HG03469 (cell line): ENCODE measurements at regions not wholly inside any gene's neighbourhood (a gene's known extent, or its start where the extent isn't known, plus 50 kb on each side); places are given as distances from the start of the nearest gene placed in this dataset.
"Not testable (repeated sequence)": the region's sequence is repeated elsewhere in the genome, so short reads cannot be mapped to it uniquely, and the experiment has no call there.

Experiments used
- ATAC-seq: cut with Tn5 transposase; IDR thresholded peaks from one replicate; pipeline ENCODE4 v1.9.1; 2021; ENCODE audit warnings: mild to moderate bottlenecking, moderate library complexity, moderate number of reproducible peaks; ENCODE audit not compliant: unreplicated experiment

DNA sequence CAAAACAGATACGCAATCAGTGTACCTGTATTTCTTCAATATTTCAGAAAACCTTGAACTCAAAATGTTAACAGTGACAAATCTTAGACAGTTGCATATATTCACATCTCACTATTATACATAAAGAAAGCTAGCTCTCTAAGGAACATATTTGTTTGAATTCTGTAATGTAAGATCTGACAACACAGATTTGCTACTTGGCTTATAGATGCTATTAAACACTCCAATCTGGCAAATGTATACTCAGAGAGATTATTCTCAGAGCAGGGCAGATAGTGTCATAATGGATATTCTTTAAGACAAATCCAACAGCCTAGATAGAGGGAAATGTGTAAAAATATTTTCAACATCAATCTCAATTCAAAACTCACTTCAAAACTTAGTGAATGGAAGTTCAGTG lies 794.5 kb upstream of the CDH9 start:
- no peak for ATAC-seq

DNA sequence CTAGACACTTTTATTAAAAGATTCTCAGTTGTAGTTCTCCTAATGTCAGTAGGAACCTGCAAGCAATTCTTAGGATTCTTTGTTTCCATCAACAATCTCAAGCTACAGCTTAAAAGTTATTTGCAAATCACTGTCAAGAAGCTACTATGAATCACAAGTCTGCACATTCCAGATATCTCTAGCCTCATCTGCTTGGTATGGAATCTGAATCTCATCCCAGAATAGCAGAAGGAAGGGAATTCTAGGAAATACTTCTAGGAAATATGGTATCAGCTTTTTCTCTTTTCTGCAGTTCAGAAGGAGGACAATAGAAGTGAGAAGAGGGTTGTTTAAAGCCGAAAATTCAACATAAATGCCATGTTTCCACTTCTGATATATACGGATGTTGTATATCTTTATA lies 792.2 kb upstream of the CDH9 start:
- ATAC-seq = no peak

DNA sequence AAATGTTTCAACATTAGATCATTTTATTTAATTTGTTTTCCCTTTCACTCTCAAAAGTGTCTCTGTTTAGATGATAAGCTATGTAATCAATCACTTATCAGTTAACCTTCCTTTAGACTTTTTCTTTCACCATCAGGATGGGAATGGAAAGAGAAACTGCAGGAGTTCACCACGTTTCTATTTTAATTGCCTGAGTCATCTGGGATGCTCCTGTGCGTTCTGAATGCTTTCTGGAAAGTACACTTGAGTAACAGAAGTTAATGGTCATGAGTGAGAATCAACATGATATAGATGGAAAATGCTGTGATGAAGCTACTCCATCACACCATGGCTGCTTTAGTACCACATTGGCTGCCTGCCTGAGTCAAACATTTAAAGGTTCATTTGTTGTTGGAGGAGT lies 783.3 kb upstream of the CDH9 start:
- ATAC-seq = no peak

DNA sequence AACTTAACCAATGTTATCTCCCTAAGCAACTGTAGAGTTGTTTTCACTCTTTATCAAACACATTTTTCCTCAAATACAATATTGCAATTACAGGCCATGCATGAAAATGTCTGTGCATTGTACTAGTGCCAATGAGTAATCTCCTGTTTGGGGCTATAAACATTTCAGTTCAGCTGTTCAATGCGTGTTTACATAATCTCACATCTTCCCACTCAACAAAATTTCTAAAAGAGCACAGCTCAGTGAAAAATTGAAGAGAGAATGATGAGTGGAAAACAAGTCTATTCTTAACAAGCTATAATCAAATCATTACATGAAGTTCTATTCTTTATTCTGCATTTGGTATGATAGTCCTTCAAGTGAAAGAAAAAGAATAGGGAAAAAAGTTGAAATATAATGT lies 780.5 kb upstream of the CDH9 start:
- ATAC-seq = no peak

DNA sequence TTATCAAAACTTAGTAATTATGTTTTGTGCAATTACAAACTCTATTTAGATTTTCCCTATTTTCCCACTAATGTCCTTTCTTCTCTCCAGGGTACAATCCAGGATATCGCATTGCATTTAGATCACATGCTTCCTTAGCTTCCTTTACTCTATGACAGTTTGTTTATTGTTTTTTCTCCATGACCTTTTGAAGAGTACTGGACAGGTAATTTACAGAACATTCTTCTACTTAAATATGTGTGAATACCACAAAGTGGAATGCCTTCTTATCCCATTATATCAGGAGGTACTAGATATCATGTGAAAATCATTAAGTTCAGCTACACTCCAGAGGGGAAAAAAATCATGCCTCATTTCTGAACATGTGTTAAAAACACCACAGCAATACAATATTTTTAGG lies 776.6 kb upstream of the CDH9 start:
- no peak for ATAC-seq

DNA sequence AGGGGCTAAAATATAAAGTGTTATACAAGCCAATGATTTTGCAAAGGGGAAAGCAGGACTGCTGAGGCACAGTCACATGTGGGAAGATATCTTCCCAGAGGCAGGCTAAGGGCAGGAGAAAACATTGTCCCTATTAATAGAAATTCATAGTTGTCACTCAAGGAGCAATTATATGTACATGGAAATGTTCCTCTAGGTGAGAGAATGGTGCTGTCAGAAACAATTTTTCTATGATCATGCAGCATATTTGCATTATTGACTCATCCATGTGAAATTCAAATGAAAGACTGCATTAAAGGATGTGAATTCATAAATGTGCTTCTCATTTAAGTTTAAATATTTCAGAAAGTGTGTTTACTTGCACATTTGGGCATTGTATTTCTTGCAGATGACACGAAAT lies 775.9 kb upstream of the CDH9 start:
- ATAC-seq = no peak

DNA sequence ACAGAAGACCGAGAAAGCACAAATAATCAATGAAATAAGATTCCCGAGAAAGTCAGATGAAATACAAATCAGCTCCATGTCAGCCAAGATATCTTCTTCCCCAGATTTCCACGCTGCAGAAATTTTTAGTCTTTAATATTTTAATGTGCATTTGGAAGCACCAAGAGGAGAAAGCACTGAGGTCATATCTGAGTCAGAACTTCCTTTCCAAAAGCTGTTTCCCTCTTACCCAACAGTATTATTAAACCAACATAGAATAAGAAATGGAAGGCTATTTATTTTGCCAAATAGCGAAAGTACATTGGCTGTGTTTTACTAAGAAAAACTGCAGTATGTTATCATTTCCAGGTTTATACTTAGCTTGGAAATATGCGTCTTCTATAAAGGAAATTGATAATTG lies 772.1 kb upstream of the CDH9 start:
- no peak for ATAC-seq

DNA sequence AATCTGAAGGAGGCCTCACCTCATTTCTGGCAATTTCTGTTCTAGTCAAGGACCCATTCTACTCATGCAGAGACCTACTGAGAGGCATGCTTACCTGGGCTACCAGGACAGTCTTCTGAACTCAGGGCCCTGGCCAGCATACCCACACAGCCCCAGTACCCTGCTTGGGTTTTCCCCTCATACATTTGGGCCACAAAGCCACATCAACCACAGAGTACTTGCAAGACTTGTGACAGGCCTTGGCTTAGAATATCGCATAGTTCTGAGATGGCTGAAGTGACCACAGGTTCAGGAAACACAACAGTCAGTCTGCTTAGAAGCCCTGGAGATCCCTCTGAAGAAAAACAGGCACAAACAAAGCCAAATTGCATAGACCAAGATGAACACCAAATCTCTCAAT lies 758.8 kb upstream of the CDH9 start:
- no peak for ATAC-seq

DNA sequence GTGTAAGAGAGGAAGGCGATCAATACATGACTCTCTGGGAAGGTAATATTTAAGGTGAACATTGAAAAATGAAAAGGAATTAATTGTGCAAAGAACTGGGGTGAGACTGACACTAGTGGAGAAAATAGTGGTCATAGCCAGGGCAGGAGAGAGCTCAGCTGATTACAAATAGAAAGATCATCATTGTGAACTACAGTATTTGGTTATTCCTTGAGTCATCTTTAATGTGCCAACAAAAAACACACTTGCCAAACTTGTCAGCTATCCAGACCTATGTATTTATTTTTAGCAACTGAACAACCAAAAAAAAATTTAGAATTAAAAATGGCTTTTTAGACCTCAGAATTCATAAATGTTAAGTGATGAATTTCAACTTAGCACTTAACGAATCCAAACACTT lies 749.8 kb upstream of the CDH9 start:
- ATAC-seq = no peak

DNA sequence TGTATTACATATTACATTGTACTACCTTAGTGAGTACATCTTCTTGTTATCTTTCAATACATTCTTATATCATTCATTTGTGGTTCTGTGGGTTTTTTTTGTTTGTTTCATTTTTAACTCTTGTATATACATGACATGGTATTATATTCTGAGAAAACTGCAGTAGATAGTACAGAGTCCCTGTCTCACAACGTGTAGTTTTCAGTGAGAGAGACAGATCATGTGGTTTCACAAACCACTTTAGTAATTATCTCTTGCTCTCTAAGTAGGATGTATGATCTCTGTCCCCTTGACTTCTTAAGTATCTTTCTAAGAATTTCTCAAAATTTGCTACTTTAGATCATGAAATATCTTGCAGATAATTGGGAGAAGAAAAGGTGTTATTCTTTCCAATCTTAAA lies 745.9 kb upstream of the CDH9 start:
- no peak for ATAC-seq

DNA sequence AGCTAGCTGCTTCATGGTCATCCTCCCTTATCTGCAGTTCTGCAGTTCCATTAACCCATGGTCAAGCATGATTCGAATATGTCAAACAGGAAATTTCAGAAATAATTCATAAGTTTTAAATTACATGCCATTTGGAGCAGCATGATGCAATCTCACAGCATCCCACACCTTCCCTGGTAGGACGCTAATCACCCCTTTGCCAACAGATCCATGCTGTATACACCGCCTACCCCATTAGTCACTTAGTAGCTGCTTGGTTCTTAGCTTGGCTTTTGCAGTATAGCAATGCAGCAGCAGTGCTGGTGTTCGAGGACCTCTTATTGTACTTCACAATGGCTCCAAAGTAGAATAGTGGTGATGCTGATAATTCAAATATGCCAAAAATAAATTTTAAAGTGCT lies 739.7 kb upstream of the CDH9 start:
- ATAC-seq = no peak

DNA sequence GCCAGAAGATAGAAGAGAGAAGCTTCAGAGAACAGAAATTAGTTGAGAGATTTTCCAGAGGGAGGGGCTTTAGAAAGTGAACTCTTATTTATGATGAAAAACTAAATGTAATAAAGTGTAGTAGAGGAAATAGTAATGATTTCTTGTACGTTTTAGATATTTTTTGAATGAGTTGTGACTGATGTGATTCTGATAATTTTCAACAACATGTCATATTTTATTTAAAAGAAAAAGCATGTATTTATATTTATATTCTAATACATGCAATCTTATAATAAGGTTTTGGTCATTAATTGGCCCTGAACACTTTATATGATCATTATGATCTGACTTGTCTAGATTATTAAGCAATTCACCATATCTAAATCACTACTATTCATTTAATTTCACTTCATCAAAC lies 735.2 kb upstream of the CDH9 start:
- no peak for ATAC-seq

DNA sequence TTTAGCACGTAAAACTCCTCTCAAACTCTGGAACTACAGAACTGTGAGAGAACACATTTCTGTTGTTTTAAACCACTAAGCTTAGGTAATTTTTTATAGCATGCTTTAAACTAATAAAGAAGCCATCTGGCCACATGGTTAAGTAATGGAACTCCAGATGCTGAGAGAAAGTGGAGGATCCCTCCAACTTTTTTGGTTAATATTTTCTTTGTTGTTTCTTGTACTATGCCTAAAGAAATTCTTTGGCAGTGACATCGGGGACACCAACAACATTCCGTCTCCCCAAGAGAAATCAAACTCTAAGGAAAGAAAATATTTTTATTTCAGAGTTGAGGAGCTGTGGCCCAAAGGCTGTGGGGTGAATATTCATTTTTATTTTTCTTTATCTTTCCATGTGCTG lies 734.8 kb upstream of the CDH9 start:
- no peak for ATAC-seq

DNA sequence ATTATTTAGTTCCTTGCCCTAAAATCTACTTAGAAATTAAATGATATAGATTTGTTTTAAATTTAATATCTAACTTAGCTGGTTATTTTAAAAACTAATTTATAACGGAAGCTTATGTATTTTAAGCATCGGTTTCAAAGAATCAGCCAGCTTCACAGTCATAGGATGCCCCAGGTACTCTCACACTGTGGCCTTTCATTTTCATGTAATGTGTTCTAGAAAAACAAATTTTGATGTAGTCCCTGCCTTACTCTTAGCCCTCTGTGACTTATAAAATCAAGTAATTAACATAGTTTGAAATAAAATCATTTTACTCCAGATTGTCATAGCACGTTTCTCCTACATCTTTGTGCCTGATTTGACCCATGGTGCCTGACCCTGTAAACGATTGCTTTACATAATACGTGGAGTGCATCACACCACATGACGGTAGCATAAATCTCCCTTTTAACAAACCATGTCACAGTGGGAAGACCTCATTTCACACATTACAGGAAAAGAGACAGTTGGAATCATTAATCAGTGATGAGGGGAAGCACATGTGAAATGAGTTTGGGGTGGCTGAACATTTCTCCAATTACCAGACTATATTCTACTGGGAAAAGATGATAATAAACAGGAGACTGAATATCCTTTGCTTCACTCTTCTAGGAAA lies 731.5 kb upstream of the CDH9 start:
- ATAC-seq = no peak

DNA sequence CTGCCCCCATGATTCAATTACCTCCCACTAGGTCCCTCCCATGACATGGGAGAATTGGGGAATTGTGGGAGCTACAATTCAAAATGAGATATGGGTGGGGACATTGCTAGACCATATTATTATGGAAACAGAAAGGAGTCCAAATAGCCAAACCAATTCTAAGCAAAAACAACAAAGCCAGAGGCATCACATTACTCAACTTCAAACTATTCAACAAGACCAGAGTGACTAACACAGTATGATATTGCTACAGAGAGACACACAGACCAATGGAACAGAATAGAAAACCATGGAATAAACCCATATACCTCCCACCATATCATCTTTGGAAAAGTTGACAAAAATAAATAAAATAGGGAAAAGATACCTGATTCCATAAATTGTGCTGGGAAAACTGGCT lies 710.5 kb upstream of the CDH9 start:
- no peak for ATAC-seq

DNA sequence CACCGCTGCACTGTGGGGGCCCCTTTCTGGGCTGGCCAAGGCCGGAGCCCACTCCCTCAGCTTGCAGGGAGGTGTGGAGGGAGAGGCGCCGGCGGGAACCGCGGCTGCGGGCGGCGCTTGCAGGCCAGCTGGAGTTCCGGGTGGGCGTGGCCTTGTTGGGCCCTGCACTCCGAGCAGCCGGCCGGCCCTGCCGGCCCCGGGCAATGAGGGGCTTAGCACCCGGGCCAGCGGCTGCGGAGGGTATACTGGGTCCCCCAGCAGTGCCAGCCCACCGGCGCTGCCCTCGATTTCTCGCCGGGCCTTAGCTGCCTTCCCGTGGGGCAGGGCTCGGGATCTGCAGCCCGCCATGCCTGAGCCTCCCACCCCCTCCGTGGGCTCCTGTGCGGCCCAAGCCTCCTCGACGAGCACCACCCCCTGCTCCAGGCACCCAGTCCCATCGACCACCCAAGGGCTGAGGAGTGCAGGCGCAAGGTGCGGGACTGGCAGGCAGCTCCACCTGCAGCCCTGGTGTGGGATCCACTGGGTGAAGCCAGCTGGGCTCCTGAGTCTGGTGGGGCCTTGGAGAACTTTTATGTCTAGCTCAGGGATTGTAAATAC lies 705.1 kb upstream of the CDH9 start:
- not testable (repeated sequence) for ATAC-seq

DNA sequence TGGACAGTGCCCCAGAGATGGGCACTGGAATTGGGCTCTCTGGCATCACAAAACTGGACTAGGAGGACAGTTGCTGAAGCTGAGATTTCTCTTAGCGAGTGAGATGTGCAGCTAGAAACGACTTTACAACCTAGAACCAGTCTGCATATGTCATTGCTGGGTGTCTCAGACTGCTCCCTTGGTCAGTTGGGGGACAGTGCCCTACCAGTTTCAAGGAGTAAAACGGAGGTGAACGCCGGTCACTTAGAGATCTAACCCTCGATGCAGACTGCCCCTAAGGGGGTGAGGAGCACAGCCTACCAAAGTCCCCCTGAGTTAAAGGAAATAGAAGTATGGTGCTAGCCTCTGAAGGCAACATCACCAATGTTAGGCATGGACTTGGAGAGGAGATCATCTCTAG lies 704.4 kb upstream of the CDH9 start:
- ATAC-seq = no peak

DNA sequence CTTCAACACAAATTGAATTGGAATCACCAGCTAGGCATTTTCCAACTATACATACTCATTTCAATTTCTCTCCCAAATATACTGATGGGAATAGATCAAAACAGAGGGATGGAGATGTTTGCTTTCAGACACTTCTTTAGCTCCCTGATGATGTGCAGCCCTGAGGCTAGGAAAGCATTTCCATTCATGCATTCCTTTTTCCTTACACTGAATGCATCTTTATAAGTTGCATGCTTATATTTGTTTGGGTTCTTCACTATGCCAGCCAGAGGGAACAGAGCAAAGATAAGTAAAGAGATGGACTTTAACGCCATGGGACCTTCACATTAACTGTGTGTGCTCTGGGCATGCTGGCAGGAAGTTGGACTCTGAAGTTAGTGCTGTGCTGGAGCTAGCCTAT lies 696.5 kb upstream of the CDH9 start:
- no peak for ATAC-seq

DNA sequence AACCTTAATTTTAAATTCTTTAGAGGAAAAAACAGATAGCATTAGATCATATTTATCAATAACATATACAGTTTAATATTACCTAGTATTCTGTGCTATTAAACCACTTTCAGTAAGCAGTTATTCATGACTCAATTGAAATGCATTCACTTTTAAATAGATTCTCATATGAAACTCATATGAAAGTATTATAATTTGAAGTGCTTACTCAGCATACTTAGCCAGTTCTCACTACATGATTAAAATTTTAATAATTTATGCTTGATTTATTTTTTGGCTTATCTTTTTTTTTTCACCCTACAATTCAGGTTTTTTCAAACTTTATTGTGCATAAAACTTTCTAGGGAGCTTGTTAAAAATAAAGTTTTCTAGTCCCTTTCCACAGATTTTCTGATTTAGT lies 694.9 kb upstream of the CDH9 start:
- ATAC-seq = no peak

DNA sequence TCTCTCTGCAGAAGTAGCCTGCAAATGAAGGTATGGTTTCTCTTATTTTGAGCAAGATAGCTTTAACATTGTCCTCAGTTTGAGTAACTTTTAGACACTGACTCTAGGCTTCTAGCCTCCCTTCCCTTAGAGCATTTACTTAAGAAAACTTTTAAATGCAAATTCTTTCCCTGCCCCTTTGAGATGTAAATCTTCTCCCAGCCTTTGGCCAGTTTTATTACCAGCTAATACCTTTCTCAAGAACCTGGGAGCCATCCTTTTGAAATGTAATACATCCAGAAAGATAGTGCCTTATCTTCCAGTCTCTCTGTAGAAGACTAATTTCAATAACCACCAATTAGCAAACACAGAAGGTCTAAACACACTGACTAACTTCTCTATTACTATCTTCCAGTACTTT lies 688.9 kb upstream of the CDH9 start:
- ATAC-seq = no peak

DNA sequence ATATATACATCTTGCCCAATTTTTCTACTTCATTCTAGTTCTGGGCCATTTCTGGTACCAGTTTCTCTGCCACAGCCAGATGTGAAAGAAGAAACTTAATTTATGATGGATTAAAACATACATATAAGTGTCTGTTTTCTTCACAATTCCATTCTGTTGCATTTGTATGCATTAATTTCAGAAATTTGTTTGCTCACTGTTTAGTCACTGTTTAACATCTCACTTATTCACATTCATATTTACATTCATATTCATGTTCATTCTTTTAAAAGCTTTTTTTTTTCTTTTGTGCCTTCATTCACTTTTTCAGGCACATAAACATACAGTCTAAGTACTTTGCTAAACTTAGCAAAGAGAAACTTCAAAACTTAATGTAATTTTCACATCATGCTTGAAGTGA lies 684.0 kb upstream of the CDH9 start:
- ATAC-seq = no peak

DNA sequence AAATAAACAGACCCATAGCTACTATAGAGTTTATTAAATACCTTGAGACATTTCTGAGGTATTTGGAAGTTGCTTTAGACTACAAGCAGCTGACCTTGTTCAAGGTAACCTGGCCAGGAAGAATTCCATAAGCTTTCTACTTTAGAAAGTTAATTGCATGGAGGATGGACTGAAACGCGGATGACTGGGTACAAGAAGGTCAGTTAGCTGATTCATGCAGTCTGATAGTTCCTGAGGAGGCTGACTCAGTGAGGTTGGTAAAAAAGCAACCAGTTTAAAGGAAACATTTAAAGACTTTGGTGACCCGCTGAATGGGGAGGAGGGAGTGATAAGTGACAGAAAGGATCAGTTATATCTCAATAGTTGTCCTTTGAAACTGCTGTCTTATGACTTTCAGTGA lies 670.1 kb upstream of the CDH9 start:
- ATAC-seq = no peak

DNA sequence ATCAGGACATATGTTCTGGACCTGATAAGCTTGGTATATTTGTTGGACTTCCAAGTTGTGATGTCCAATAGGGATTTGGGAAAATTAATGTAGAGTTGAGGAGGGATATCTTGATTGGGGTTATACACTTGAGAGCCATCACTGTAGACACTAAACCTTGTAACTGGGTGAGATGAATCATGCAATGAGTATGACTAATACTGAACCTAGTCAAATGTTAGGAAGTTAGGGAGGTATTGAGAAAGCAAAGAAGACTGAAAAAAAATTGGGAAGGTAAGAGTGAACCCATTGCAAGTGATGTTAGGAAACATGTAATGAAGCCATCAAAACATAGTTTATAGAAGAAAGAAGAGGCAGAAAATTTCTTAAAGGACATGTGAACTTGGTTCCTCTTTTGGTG lies 668.4 kb upstream of the CDH9 start:
- ATAC-seq = no peak
